Activated T-cell treated with anti-CD3 and anti-CD28 coated beads, Interleukin-2, amount 50 U/mL, for 72 hours (primary cell): ENCODE measurements at regions not wholly inside any gene's neighbourhood (a gene's known extent, or its start where the extent isn't known, plus 50 kb on each side); places are given as distances from the start of the nearest gene placed in this dataset.
"Not testable (repeated sequence)": the region's sequence is repeated elsewhere in the genome, so short reads cannot be mapped to it uniquely, and the experiment has no call there.

Experiments used
- ATAC-seq, 2 donors: fragments of 150-1000 bp; cut with Tn5 transposase; replicated peaks in 1 of 2; 2 replicates each; pipeline ENCODE4 v1.10.0; 2021; ENCODE audit warnings: moderate library complexity in 2 of 2, mild to moderate bottlenecking in 1 of 2
- DNase-seq, 2 donors: peaks; one replicate each; pipeline ENCODE4 v3.0.0; 2021 to 2022; ENCODE audit warnings: mixed read lengths in 1 of 2
- H3K27ac Mint-ChIP-seq: one replicate; pipeline ENCODE4 v1.8.0; 2022; ENCODE audit warnings: mild to moderate bottlenecking, moderate library complexity, mixed read lengths
- H3K27me3 Mint-ChIP-seq: one replicate; pipeline ENCODE4 v1.8.0; 2022; ENCODE audit warnings: low read depth, mixed read lengths
- H3K36me3 Mint-ChIP-seq, 2 donors: one replicate each; pipeline ENCODE4 v1.8.0; 2022; ENCODE audit warnings: mixed read lengths in 2 of 2, mild to moderate bottlenecking in 1 of 2; ENCODE audit not compliant: insufficient read depth in 2 of 2
- H3K4me1 Mint-ChIP-seq: one replicate; pipeline ENCODE4 v1.8.0; 2022; ENCODE audit warnings: low read depth, mixed read lengths
- H3K4me3 Mint-ChIP-seq, 2 donors: one replicate each; pipeline ENCODE4 v1.8.0; 2022; ENCODE audit warnings: mild to moderate bottlenecking in 2 of 2, mixed read lengths in 2 of 2, moderate library complexity in 2 of 2
- H3K9me3 Mint-ChIP-seq, 2 donors: one replicate each; pipeline ENCODE4 v1.8.0; 2022; ENCODE audit warnings: mixed read lengths in 2 of 2

DNA sequence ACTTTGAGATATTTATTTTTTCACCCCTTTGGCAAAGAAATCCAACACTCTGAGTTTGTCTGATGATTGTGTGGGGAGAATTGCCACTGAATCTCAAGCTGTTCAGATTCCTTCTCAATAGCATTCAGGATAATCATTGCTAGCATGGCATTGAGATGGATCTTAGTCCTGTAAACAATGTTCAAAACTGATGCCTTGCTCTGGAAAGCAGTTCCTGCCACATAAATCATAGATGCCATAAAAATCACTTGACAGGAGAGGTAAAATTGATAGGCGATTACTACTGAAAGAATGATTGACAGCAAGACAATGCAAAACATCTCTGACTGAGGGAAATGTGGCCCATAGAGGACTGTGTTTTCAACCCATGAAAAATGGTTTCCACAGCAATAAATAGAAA lies 915.6 kb downstream of the TRHDE start:
- ATAC-seq (no peak), DNase-seq (no peak)
- Mint-ChIP-seq H3K4me3 (no peak overlapping the region), H3K27ac (no peak overlapping the region), H3K9me3 (peaks cover 17 to 21% of the 10 kb centered on the region in 2 donors), H3K27me3 (no peaks in the 10 kb centered on the region), H3K4me1 (no peaks in the 10 kb centered on the region), H3K36me3 (peaks cover 2 to 4% of the 10 kb centered on the region in 2 donors)

DNA sequence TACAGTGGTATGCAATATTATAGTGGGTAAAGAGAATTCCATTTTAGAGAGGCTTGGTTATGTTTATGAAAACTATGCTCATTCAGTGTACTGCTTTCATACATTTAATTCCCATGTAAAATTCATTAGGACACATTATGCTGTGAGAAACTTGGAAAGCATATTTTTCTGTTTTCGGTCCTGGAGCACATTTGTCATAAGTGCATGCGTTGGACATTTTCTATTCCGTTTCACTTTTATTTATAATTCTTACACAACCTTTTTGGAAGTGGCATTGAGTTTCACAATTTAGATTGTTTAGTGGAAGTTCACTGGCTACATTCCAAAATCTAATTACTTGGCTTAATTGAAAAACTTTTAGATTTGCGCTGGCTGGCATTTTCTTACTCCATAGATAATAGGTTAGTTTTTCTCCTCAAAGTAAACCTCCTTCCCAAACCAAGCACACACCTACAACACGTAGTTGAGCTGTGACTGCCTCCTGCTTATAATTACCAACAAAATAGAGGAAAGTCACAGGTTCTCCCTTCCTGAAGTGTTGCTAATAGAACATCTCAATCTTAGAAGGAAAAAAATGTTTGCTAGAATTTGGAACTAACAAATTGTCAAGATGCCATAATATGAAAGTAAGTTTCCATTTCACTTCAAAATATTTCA lies 938.5 kb downstream of the TRHDE start:
- Mint-ChIP-seq H3K9me3 (peaks cover 4 to 6% of the 10 kb centered on the region in 2 donors), H3K27me3 (no peaks in the 10 kb centered on the region), H3K36me3 (no peaks in the 10 kb centered on the region), H3K4me3 (no peak overlapping the region), H3K27ac (no peak overlapping the region), H3K4me1 (no peaks in the 10 kb centered on the region)
- no peak for DNase-seq
- ATAC-seq, result no peak

DNA sequence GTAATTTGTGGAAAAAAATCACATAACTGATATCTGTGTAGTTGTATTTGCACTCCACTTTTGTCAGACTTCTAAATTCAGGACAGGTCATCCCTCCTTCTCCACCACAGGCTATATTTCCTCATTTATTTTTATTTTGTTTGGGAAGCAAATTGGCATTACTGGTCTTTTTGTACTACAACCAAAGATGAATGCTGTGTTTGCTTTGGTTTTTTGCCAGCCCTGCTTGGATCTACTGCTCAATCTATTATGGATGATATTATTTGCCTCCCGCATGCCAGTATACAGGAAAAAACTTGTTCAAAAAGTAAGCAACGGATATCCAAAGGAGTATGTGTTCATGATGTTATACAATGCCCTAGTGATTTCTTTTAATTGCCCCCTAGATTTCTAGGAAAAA lies 948.8 kb downstream of the TRHDE start:
- H3K36me3 Mint-ChIP-seq, result no peaks in the 10 kb centered on the region
- no peak overlapping the region for H3K4me3 Mint-ChIP-seq
- no peaks in the 10 kb centered on the region for H3K27me3 Mint-ChIP-seq
- H3K4me1 Mint-ChIP-seq, result no peaks in the 10 kb centered on the region
- no peak overlapping the region for H3K27ac Mint-ChIP-seq
- ATAC-seq (no peak), DNase-seq (no peak)
- no peaks in the 10 kb centered on the region for H3K9me3 Mint-ChIP-seq

DNA sequence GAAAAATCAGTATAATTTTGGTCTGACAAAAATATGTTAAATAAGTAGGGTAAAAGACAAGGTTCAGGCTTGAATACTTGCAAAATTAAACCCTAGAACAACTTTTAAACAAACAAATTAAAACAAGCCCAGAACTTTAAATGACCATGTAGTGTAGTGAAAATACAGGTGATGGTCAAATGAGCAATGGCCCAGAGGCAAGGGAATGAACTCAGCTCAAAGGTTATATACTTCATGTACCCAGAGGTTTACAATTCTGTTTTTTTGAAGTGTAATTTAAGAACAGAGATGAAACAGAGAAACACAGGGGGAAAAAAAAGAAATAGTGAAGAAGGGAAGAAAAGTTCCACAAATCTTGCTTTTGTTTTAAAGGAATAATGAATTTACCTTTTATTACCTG lies 949.2 kb downstream of the TRHDE start:
- ATAC-seq, result no peak
- no peaks in the 10 kb centered on the region for H3K27me3 Mint-ChIP-seq
- no peak overlapping the region for H3K27ac Mint-ChIP-seq
- no peaks in the 10 kb centered on the region for H3K36me3 Mint-ChIP-seq
- H3K4me3 Mint-ChIP-seq, result no peak overlapping the region
- no peak for DNase-seq
- H3K9me3 Mint-ChIP-seq, result no peaks in the 10 kb centered on the region
- no peaks in the 10 kb centered on the region for H3K4me1 Mint-ChIP-seq

DNA sequence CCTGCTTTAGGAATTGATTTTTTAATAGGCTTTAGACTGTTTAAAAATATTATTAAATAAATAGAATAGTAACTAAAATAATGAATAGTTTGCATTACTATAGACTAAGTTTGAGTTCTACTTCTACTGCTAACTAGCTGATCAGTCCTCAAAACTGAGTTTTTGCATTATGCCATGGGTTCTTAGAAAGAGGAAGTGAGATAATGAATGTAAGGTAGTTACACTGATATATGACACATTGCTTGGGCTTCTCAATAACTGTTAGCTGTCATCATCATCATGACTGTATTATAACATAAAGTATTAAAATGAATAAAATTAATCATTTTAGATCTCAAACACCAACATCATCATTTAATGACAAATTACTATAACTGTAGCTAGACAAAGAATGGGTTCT lies 949.7 kb downstream of the TRHDE start:
- Mint-ChIP-seq H3K4me3 (no peak overlapping the region), H3K27me3 (no peaks in the 10 kb centered on the region), H3K27ac (no peak overlapping the region), H3K4me1 (no peaks in the 10 kb centered on the region), H3K36me3 (no peaks in the 10 kb centered on the region), H3K9me3 (no peaks in the 10 kb centered on the region)
- no peak for ATAC-seq
- no peak for DNase-seq

DNA sequence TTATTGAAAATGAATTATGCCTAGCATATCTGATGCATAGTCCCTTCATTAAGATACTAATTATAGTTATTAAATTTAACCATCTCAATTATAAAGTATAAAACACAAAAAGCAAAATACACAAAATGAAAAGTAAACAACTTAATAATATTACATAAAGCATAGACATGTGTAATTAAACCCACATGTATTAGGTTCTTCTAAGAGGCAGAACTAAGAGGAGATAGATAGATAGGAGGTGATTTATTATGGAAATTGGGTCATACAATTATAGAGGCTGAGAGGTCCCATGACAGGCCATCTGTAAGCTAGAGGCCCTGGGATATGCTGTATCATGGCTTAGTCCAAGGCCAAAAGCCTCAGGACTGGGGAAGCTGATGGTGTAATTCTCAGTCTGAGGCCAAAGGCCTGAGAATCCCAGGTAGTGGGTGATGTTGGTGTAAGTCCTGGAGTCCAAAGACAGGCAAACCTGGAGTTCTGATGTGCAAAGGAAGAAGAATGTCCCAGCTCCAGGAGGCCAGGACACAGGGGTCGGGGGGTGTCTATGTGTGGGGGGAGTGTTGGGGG lies 953.3 kb downstream of the TRHDE start:
- Mint-ChIP-seq H3K27me3 (no peaks in the 10 kb centered on the region), H3K4me3 (no peak overlapping the region), H3K27ac (no peak overlapping the region), H3K36me3 (no peaks in the 10 kb centered on the region), H3K9me3 (no peaks in the 10 kb centered on the region), H3K4me1 (no peaks in the 10 kb centered on the region)
- no peak for ATAC-seq
- no peak for DNase-seq

DNA sequence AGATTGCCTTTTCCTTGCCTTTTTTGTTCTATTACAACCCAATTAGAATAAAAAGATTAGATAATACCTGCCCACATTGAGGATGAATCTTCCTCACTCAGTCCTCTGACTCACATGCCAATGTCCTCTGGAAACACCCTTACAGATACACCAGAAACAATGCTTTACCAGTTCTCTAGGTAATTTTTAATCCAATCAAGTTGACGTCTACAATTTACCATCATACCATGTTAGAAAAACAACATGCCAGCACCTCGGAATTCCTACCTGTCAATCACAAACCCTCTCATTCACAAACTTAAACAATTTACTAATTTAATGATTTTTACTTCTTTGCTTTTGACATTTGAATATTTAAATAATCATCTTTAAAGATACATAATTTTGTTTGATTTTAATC lies 953.8 kb downstream of the TRHDE start:
- Mint-ChIP-seq H3K27me3 (no peaks in the 10 kb centered on the region), H3K4me1 (no peaks in the 10 kb centered on the region), H3K4me3 (no peak overlapping the region), H3K27ac (no peak overlapping the region), H3K36me3 (no peaks in the 10 kb centered on the region), H3K9me3 (no peaks in the 10 kb centered on the region)
- ATAC-seq (no peak), DNase-seq (no peak)

DNA sequence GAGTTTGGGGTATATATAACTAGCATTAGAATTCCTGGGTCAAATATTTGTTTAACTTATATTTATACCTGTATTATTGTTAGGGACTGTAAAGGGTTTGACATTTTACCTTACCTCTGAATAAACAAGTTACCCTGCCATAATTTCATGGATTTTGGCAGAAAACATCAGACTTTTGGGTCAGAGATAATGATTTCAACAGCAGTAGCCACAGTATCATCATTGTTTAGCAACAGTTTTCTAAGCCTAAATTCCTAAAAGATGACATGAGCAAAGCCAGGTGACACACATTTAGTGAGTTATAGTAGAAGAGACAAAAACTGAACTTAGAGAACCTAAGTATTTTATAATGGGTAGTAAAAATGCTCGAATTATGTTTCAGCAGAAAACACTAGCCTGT lies 954.4 kb downstream of the TRHDE start:
- DNase-seq (no peak), ATAC-seq (no peak)
- H3K4me3 Mint-ChIP-seq, result no peak overlapping the region
- no peaks in the 10 kb centered on the region for H3K4me1 Mint-ChIP-seq
- H3K27me3 Mint-ChIP-seq, result no peaks in the 10 kb centered on the region
- H3K27ac Mint-ChIP-seq, result no peak overlapping the region
- H3K9me3 Mint-ChIP-seq, result no peaks in the 10 kb centered on the region
- H3K36me3 Mint-ChIP-seq, result no peaks in the 10 kb centered on the region

DNA sequence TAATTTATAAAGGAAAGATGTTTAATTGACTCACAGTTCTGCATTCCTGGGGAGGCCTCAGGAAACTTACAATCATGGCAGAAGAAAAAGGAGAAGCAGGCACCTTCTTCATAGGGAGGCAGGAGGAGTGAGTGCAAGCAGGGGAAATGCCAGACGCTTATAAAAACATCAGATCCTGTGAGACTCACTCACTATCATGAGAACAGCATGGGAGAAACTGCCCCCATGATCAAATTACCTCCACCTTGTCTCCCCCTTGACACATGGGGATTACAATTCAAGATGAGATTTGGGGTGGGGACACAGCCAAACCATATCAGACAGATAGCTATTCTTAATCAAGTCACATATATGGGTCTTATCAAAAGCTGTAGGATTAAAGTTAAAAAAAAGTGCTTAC lies 956.7 kb downstream of the TRHDE start:
- H3K36me3 Mint-ChIP-seq, ATAC-seq, H3K9me3 Mint-ChIP-seq, H3K4me3 Mint-ChIP-seq, H3K27me3 Mint-ChIP-seq, H3K4me1 Mint-ChIP-seq, DNase-seq, H3K27ac Mint-ChIP-seq: not testable (repeated sequence)

DNA sequence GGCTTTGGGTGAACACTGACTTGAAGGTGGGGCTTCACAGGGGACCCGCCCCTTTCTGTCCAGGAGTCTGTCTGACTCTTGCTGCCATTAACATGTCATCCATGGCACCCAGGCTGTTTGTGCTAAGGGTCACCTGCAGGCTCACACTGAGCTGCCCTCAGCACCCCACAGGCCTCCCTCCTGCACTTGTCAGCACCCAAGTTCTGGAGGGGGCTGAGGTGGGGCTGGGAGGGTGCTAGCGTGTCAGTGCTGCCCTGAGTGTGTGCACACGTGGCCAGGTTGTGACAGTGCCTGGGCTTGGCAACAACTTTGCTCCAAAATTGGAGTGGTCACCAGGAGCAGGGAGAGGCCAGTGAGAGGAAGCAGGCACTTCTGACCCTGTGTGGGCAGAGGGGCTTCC lies 963.2 kb downstream of the TRHDE start:
- no peak for ATAC-seq

DNA sequence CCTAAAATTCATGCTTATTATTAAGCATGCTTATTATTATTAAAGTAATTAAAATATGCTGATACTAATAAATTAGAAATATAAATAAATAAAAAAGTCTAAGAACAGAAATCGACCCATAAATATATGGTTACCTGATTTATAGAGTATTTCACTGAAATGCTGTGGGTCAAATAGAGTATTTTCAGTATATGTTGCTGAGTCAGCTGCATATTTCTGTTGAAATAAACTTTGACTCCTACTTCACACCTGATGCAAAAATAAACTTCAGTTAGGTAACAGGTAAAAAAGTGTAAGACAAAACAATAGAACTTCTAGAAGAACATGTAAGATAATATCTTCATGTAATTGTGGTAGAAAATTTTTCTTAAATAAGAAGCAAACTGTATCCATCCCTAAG lies 967.9 kb downstream of the TRHDE start:
- DNase-seq (no peak), ATAC-seq (no peak)
- Mint-ChIP-seq H3K27me3 (no peaks in the 10 kb centered on the region), H3K4me3 (no peak overlapping the region), H3K27ac (no peak overlapping the region), H3K9me3 (peaks cover 0 to 8% of the 10 kb centered on the region in 2 donors), H3K4me1 (no peaks in the 10 kb centered on the region), H3K36me3 (peaks cover 0 to 2% of the 10 kb centered on the region in 2 donors)

More for the DNA sequence above, 963.2 kb downstream of the TRHDE start:
- Mint-ChIP-seq H3K27ac (no peak overlapping the region), H3K36me3 (no peaks in the 10 kb centered on the region), H3K4me1 (no peaks in the 10 kb centered on the region), H3K9me3 (peaks cover 0 to 13% of the 10 kb centered on the region in 2 donors), H3K27me3 (no peaks in the 10 kb centered on the region), H3K4me3 (no peak overlapping the region)
- no peak for DNase-seq

DNA sequence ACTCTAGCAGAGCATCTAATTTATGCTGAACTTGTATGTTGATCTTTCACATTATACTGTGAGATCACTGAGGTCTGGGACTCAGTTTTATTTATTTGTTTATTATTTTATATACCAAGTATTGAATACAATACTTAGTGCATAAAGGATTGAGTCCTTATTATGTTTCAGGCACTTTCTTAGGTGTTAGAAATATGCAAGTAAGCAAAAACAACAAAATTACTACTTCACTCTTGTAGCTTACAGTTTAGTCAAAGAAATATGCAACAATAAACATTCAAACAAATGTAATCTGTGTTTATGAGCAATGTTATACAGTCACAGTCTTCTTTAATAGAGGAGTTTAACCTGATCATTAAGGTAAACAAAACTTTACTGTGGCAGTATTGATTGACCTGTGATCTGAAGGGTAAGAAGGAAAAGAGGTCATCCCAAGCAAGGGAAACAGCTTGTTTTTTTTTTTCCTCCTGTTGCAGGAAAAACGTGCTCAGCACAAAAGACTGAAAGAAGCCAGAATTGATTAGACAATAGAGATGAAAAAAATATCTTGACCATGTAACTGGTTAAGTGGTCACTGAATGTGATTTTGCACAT lies 990.7 kb downstream of the TRHDE start:
- no peak overlapping the region for H3K4me3 Mint-ChIP-seq
- DNase-seq (no peak), ATAC-seq (no peak)
- no peaks in the 10 kb centered on the region for H3K27me3 Mint-ChIP-seq
- H3K36me3 Mint-ChIP-seq, result peaks cover 0 to 2% of the 10 kb centered on the region in 2 donors
- H3K9me3 Mint-ChIP-seq, result peaks cover 3 to 5% of the 10 kb centered on the region in 2 donors
- no peaks in the 10 kb centered on the region for H3K4me1 Mint-ChIP-seq
- no peak overlapping the region for H3K27ac Mint-ChIP-seq

DNA sequence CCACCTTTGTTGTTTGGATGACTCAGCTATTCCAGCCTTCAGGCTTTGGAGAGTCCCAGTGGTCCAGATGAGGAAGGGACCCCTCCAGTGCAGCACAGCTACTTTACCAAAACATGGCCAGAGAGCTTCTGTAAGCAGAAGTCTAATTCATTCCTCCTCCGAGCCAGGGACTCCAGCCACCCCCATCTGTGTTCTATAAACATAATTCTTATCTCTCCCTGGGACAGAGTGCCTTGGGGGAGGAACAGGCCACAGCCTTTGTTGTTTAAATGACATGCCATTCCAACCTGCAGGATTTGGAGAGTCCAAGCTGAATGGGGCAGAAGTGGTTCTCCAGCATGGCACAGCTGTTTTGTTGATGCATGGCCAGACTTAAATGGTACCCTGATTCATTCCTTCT lies 994.0 kb downstream of the TRHDE start:
- H3K27me3 Mint-ChIP-seq, result no peaks in the 10 kb centered on the region
- no peak overlapping the region for H3K27ac Mint-ChIP-seq
- ATAC-seq (no peak), DNase-seq (no peak)
- no peak overlapping the region for H3K4me3 Mint-ChIP-seq
- peaks cover 5 to 13% of the 10 kb centered on the region in 2 donors for H3K9me3 Mint-ChIP-seq
- H3K4me1 Mint-ChIP-seq, result no peaks in the 10 kb centered on the region
- H3K36me3 Mint-ChIP-seq, result peaks cover 0 to 2% of the 10 kb centered on the region in 2 donors

DNA sequence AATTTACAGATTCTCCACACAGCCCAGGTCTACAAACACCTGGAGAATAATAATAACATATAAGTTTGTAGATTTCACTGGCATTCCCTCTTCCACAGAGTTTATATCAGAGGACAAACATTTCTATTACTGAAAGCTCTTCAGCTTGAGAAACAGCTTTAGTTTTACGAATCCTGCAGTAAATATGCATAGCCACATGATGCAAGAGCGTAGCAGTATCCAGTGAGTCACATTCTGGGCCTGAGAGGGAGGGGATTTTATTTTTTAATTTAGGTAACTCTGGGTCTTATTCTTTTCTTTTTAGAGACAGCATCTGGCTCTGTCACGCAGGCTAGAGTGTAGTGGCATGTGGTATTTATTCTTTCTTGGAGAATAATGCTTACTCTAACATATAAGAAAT lies 1002.8 kb downstream of the TRHDE start:
- no peak for ATAC-seq
- Mint-ChIP-seq H3K27ac (no peak overlapping the region), H3K4me3 (no peak overlapping the region), H3K4me1 (no peaks in the 10 kb centered on the region), H3K27me3 (no peaks in the 10 kb centered on the region), H3K36me3 (no peaks in the 10 kb centered on the region), H3K9me3 (peaks cover 4 to 15% of the 10 kb centered on the region in 2 donors)
- DNase-seq, result no peak
